Adrenal gland (tissue), 9 donors: ENCODE measurements at regions not wholly inside any gene's neighbourhood (a gene's known extent, or its start where the extent isn't known, plus 50 kb on each side); places are given as distances from the start of the nearest gene placed in this dataset.
A peak's percentile ranks its signal among the peaks of the same experiment; 100 is the strongest.

ENCODE experiments used
- DNase-seq, 7 donors: peaks; one replicate each; pipeline ENCODE4 v3.0.0-alpha.2; 2019 to 2020
- H3K27ac ChIP-seq, 5 donors: fragments of 200-600 bp; sonication (generic) in 4 of 5; 1 replicate in 3 of 5; 2 replicates in 2 of 5; pipeline versions ENCODE4 v1.5.1 to v1.8.0; 2016 to 2020; ENCODE audit warnings: mild to moderate bottlenecking in 1 of 5
- H3K27me3 ChIP-seq: fragments of 200-600 bp; 2 replicates; pipeline ENCODE4 v1.8.0; 2021
- H3K36me3 ChIP-seq, 2 donors: fragments of 200-600 bp; replicated peaks in 1 of 2; 1 replicate in 1 of 2; 2 replicates in 1 of 2; pipeline versions ENCODE4 v1.5.1 to v1.8.0; 2018 to 2022
- H3K4me1 ChIP-seq, 2 donors: fragments of 200-600 bp; replicated peaks in 1 of 2; 1 replicate in 1 of 2; 2 replicates in 1 of 2; pipeline versions ENCODE4 v1.5.1 to v1.8.0; 2018 to 2021
- H3K4me3 ChIP-seq, 4 donors: fragments of 200-600 bp; sonication (generic) in 3 of 4; one replicate each; pipeline ENCODE4 v1.5.1; 2016 to 2018
- H3K9me3 ChIP-seq, 3 donors: fragments of 200-600 bp; sonication (generic) in 1 of 3; replicated peaks in 1 of 3; 1 replicate in 2 of 3; 2 replicates in 1 of 3; pipeline versions ENCODE4 v1.5.1 to v1.8.0; 2016 to 2021
- POLR2A ChIP-seq, 2 donors: fragments of 450-650 bp; IDR thresholded peaks; one replicate each; pipeline ENCODE4 v1.6.1; 2017; ENCODE audit warnings: antibody characterized with exemption in 2 of 2, mild to moderate bottlenecking in 2 of 2, moderate library complexity in 1 of 2
- WGBS, 4 donors: extraction: QIAGEN DNeasy Blood & Tissue Kit in 2 of 4; methylation state at CpG; one replicate each; pipeline versions ENCODE4 v1.1.5 to v1.1.7; 2013 to 2017; 5-methylcytosine and 5-hydroxymethylcytosine counted together
- intact Hi-C, 2 donors: fragments of 100-400 bp; cut with DNase I; formaldehyde crosslinking; loops; one replicate each; pipeline versions ENCODE4 v1.14.1 to v1.15.0; 2022 to 2023
- TF ChIP-seq, protein P1 (sequence below), 6 experiments: fragments of 450-650 bp in 4 of 6; fragments of 200-600 bp in 2 of 6; sonication (generic) in 1 of 6; IDR thresholded peaks; 1 replicate in 5 of 6; 2 replicates in 1 of 6; pipeline versions ENCODE4 v1.5.1 to v1.8.0; 2016 to 2021; ENCODE audit warnings: antibody characterized with exemption in 6 of 6, mild to moderate bottlenecking in 2 of 6, moderate library complexity in 1 of 6
- donor health status: healthy with polysubstance abuse.
- donor health status: Bipolar disorder and iron deficiency.
- donor health status: DM: yes; HTN: yes; CAD: no.
- donor health status: DM: no; HTN: no; CAD: no.
- donor health status: DM: no; HTN: no; CAD: no.

DNA sequence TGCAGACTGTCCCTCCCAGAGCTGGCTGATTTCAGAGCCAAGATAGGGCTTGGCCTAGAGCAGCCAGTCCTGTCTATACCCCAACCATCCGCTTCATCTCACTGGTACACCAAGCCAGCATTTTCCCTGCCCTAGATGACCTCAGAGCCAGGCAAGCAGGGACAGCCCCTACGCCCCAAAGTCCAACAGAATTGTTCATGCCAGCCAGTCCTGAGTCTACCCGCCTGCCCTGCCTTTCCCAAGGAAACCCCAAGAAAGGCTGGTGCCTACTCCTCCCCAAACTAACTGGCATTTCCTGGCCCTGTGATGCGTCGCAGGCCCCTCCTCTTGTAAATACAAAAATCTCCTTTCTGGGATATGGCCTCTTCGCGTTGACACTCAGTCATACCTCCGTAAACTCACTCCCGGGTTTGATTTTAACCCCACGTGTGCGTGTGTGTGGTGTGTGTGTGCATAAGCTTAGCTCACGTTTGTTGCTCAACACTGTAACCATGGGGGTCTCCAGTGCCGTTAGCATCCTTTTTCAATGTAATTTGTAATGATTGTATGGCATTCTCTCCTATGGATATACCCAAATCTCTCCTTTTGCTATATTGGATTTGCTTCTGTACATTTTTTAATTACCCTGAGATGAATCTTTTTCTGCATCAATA is 75.3 kb downstream of the SIK1 start:
- Histone ChIP-seq H3K27ac (no peak overlapping the region), H3K36me3 (no peaks in the 10 kb centered on the region), H3K9me3 (no peaks in the 10 kb centered on the region), H3K4me1 (peaks cover 0 to 8% of the 10 kb centered on the region in 2 donors), H3K27me3 (no peaks in the 10 kb centered on the region), H3K4me3 (no peak overlapping the region)
- 86 to 92% (median 90%) methylated on average over 13 of the region's 13 CpGs for WGBS, 4 donors
- no peak for DNase-seq
- TF ChIP-seq POLR2A (IDR thresholded peaks at IDR 0.05), result no peak
- TF ChIP-seq, protein P1, sequence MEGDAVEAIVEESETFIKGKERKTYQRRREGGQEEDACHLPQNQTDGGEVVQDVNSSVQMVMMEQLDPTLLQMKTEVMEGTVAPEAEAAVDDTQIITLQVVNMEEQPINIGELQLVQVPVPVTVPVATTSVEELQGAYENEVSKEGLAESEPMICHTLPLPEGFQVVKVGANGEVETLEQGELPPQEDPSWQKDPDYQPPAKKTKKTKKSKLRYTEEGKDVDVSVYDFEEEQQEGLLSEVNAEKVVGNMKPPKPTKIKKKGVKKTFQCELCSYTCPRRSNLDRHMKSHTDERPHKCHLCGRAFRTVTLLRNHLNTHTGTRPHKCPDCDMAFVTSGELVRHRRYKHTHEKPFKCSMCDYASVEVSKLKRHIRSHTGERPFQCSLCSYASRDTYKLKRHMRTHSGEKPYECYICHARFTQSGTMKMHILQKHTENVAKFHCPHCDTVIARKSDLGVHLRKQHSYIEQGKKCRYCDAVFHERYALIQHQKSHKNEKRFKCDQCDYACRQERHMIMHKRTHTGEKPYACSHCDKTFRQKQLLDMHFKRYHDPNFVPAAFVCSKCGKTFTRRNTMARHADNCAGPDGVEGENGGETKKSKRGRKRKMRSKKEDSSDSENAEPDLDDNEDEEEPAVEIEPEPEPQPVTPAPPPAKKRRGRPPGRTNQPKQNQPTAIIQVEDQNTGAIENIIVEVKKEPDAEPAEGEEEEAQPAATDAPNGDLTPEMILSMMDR (IDR thresholded peaks at IDR 0.05), result no peak
- intact Hi-C loops, result no loop called here

- Histone ChIP-seq H3K9me3 (no peaks in the 10 kb centered on the region), H3K27ac (no peak overlapping the region), H3K4me3 (no peak overlapping the region), H3K4me1 (peaks cover 0 to 8% of the 10 kb centered on the region in 2 donors), H3K36me3 (no peaks in the 10 kb centered on the region), H3K27me3 (no peaks in the 10 kb centered on the region)
- intact Hi-C loops, result no loop called here
- TF ChIP-seq POLR2A (IDR thresholded peaks at IDR 0.05), result no peak
- TF ChIP-seq, protein P1 (IDR thresholded peaks at IDR 0.05), result no peak
- no peak for DNase-seq
- 81 to 88% (median 84%) methylated on average over 9 of the region's 9 CpGs for WGBS, 4 donors
Observed at GRCh38 chr21:43349644-43350043, 77.3 kb downstream of the SIK1 start.

- peak in 3 of 7 donors; percentile 50 to 72 (median 59) for DNase-seq
- intact Hi-C loops, result no loop called here
- Histone ChIP-seq H3K9me3 (no peaks in the 10 kb centered on the region), H3K27me3 (no peaks in the 10 kb centered on the region), H3K27ac (peak overlapping the region in 2 of 5 donors; percentile 11 to 63), H3K36me3 (no peaks in the 10 kb centered on the region), H3K4me3 (no peak overlapping the region), H3K4me1 (peaks cover 0 to 8% of the 10 kb centered on the region in 2 donors)
- 46 to 70% (median 65%) methylated on average over 6 to 22 of the region's 22 CpGs for WGBS, 4 donors
- no peak for TF ChIP-seq POLR2A (IDR thresholded peaks at IDR 0.05)
- TF ChIP-seq, protein P1 (IDR thresholded peaks at IDR 0.05), result no peak
Observed at GRCh38 chr21:43348801-43349261, 78.1 kb downstream of the SIK1 start.

GRCh38 chr21:43348170-43348766 is 78.7 kb downstream of the SIK1 start:
- no peak for DNase-seq
- peak overlapping the region in 2 of 5 donors; percentile 11 to 63 for H3K27ac ChIP-seq
- H3K9me3 ChIP-seq, result no peaks in the 10 kb centered on the region
- 59 to 68% (median 65%) methylated on average over 4 to 15 of the region's 15 CpGs for WGBS, 4 donors
- no peak overlapping the region for H3K4me3 ChIP-seq
- H3K27me3 ChIP-seq, result no peaks in the 10 kb centered on the region
- peaks cover 0 to 8% of the 10 kb centered on the region in 2 donors for H3K4me1 ChIP-seq
- intact Hi-C loops, result no loop called here
- H3K36me3 ChIP-seq, result no peaks in the 10 kb centered on the region
- TF ChIP-seq, protein P1 (IDR thresholded peaks at IDR 0.05), result no peak
- TF ChIP-seq POLR2A (IDR thresholded peaks at IDR 0.05), result no peak
